LNCaP clone FGC (cell line): ENCODE measurements at regions not wholly inside any gene's neighbourhood (a gene's known extent, or its start where the extent isn't known, plus 50 kb on each side); places are given as distances from the start of the nearest gene placed in this dataset.

Experiments
- DNase-seq: peaks from one replicate; pipeline ENCODE4 v3.0.0-alpha.2; 2011; ENCODE audit warnings: low read depth
- H3K4me3 ChIP-seq: 2 replicates; pipeline ENCODE4 v1.5.1; 2011; ENCODE audit warnings: mild to moderate bottlenecking, low read depth, low read length, control low read depth
- CTCF ChIP-seq: IDR thresholded peaks from 2 replicates; pipeline ENCODE4 v1.5.1; 2012; ENCODE audit warnings: mild to moderate bottlenecking; ENCODE audit not compliant: control insufficient read depth, insufficient read depth; ENCODE audit errors: extremely low read depth

GRCh38 chr20:1825938-1826445 lies 69.2 kb upstream of the SIRPA start:
- TF ChIP-seq CTCF = no peak
- H3K4me3 ChIP-seq = no peak overlapping the region
- no peak for DNase-seq

GRCh38 chr20:1825507-1825906 lies 69.7 kb upstream of the SIRPA start:
- no peak overlapping the region for H3K4me3 ChIP-seq
- TF ChIP-seq CTCF = no peak
- no peak for DNase-seq

GRCh38 chr20:1824834-1825233 lies 70.4 kb upstream of the SIRPA start:
- no peak for TF ChIP-seq CTCF

GRCh38 chr20:1824181-1824580 lies 71.0 kb upstream of the SIRPA start:
- DNase-seq = no peak
- H3K4me3 ChIP-seq = no peak overlapping the region
- TF ChIP-seq CTCF = no peak

More at GRCh38 chr20:1824834-1825233, 70.4 kb upstream of the SIRPA start:
- no peak for DNase-seq
- H3K4me3 ChIP-seq = no peak overlapping the region

GRCh38 chr20:1823450-1823844 lies 71.8 kb upstream of the SIRPA start:
- H3K4me3 ChIP-seq = no peak overlapping the region
- no peak for DNase-seq
- TF ChIP-seq CTCF = no peak

GRCh38 chr20:1822564-1823449 lies 72.4 kb upstream of the SIRPA start:
- H3K4me3 ChIP-seq = no peak overlapping the region
- TF ChIP-seq CTCF = no peak
- no peak for DNase-seq
